ENCODE measurements at regions not wholly inside any gene's neighbourhood (a gene's known extent, or its start where the extent isn't known, plus 50 kb on each side); places are given as distances from the start of the nearest gene placed in this dataset.

DNA sequence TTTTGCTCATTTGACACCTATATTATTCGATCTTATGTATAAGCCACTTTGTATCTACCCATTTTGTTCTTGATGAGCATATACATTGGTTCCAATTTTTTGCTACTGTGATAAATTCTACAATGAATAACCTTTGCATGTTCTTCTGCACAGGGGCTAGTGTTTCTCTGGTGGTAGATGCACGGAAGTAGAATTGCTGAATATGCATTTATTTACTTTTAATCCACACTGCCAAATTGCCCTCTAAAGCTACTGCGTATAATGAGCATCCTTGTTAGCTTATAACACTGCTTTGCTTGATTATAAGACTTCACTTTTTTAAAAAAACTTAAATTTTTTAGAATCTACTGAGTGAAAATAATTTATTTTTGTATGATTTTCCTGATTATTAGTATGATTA, 84.2 kb upstream of the PIAS1 start:
- DNase-seq: no peak
- Histone ChIP-seq H3K9me3 (ENCODE audit: control extremely low read depth in 1 of 5, control insufficient read depth in 4 of 5, insufficient read depth in 2 of 5, low read depth in 1 of 5, low read length in 4 of 5) (no peaks in the 10 kb centered on the region), H3K27me3 (replicated peaks in 2 of 5; ENCODE audit: control insufficient read depth in 4 of 5, insufficient read depth in 5 of 5, low read length in 4 of 5) (no peaks in the 10 kb centered on the region), H3K4me3 (ENCODE audit: control insufficient read depth in 1 of 7, extremely low read depth in 1 of 7, insufficient read depth in 4 of 7, low read depth in 2 of 7, low read length in 6 of 7) (no peak overlapping the region), H3K36me3 (ENCODE audit: control insufficient read depth in 4 of 4, insufficient read depth in 4 of 4, low read length in 3 of 4) (no peaks in the 10 kb centered on the region), H3K27ac (ENCODE audit: insufficient read depth in 1 of 2, low read depth in 1 of 2, low read length in 2 of 2, poor library complexity in 1 of 2, severe bottlenecking in 2 of 2) (no peak overlapping the region), H3K4me1 (ENCODE audit: control extremely low read depth in 1 of 4, control insufficient read depth in 4 of 4, insufficient read depth in 4 of 4, low read length in 3 of 4) (peaks cover 6 to 14% (median 12%) of the 10 kb centered on the region in 4 experiments)
- WGBS (ENCODE audit: insufficient coverage): no CpG with 5 or more reads among the region's 3 CpGs
- CTCF ChIA-PET: no interaction called here
- POLR2A ChIA-PET: no interaction called here

DNA sequence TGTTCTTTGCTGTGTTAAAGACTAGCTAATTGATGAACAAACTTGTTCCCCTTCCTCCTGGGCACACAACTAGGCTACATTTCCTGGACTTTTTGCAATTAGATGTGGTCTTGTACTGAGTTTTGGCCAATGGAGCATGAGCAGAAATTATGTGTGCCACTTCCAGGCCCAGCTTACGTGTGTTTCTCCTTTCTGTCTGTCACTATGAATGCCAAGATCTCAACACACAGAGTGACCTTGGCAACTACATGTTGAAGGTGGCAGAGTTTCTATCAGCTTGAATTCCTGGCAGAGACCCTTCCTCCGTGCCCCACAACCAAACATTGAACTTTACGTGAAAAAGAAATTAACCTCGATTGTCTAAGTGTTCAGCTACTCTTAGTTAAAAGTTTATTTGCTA, 81.7 kb upstream of the PIAS1 start:
- Histone ChIP-seq H3K9me3 (ENCODE audit: control extremely low read depth in 1 of 5, control insufficient read depth in 4 of 5, insufficient read depth in 2 of 5, low read depth in 1 of 5, low read length in 4 of 5) (peaks cover 0 to 4% (median 0%) of the 10 kb centered on the region in 5 experiments), H3K4me3 (ENCODE audit: control insufficient read depth in 1 of 7, extremely low read depth in 1 of 7, insufficient read depth in 4 of 7, low read depth in 2 of 7, low read length in 6 of 7) (no peak overlapping the region), H3K27ac (ENCODE audit: insufficient read depth in 1 of 2, low read depth in 1 of 2, low read length in 2 of 2, poor library complexity in 1 of 2, severe bottlenecking in 2 of 2) (no peak overlapping the region), H3K4me1 (ENCODE audit: control extremely low read depth in 1 of 4, control insufficient read depth in 4 of 4, insufficient read depth in 4 of 4, low read length in 3 of 4) (peaks cover 6 to 14% (median 13%) of the 10 kb centered on the region in 4 experiments), H3K36me3 (ENCODE audit: control insufficient read depth in 4 of 4, insufficient read depth in 4 of 4, low read length in 3 of 4) (no peaks in the 10 kb centered on the region), H3K27me3 (replicated peaks in 2 of 5; ENCODE audit: control insufficient read depth in 4 of 5, insufficient read depth in 5 of 5, low read length in 4 of 5) (no peaks in the 10 kb centered on the region)
- no peak for DNase-seq
- 88% methylated on average over 1 of the region's 4 CpGs for WGBS (ENCODE audit: insufficient coverage)
- POLR2A ChIA-PET: no interaction called here
- CTCF ChIA-PET: no interaction called here

DNA sequence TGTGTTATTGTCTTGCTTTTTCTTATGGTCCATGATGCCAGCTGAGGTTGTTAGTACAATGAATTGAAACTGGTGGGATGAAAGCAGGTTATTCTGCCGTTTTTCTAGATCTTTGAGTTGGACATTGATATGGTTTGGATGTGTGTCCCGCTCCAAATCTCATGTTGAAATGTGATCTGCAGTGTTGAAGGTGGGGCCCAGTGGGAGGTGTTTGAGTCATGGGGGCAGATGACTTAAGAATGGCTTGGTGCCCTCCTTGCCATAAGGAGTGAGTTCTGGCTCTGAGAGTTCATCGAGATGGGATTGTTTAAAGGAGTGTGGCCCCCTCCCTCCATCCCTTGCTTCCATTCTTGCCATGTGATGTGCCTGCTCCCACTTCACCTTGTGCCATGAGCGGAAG, 80.3 kb upstream of the PIAS1 start:
- POLR2A ChIA-PET: no interaction called here
- Histone ChIP-seq H3K9me3 (ENCODE audit: control extremely low read depth in 1 of 5, control insufficient read depth in 4 of 5, insufficient read depth in 2 of 5, low read depth in 1 of 5, low read length in 4 of 5) (peaks cover 0 to 4% (median 0%) of the 10 kb centered on the region in 5 experiments), H3K27ac (ENCODE audit: insufficient read depth in 1 of 2, low read depth in 1 of 2, low read length in 2 of 2, poor library complexity in 1 of 2, severe bottlenecking in 2 of 2) (no peak overlapping the region), H3K27me3 (replicated peaks in 2 of 5; ENCODE audit: control insufficient read depth in 4 of 5, insufficient read depth in 5 of 5, low read length in 4 of 5) (no peaks in the 10 kb centered on the region), H3K36me3 (ENCODE audit: control insufficient read depth in 4 of 4, insufficient read depth in 4 of 4, low read length in 3 of 4) (no peaks in the 10 kb centered on the region), H3K4me3 (ENCODE audit: control insufficient read depth in 1 of 7, extremely low read depth in 1 of 7, insufficient read depth in 4 of 7, low read depth in 2 of 7, low read length in 6 of 7) (no peak overlapping the region), H3K4me1 (ENCODE audit: control extremely low read depth in 1 of 4, control insufficient read depth in 4 of 4, insufficient read depth in 4 of 4, low read length in 3 of 4) (peaks cover 2 to 5% (median 3%) of the 10 kb centered on the region in 4 experiments)
- 100% methylated on average over 4 of the region's 4 CpGs for WGBS (ENCODE audit: insufficient coverage)
- CTCF ChIA-PET: no interaction called here
- no peak for DNase-seq

DNA sequence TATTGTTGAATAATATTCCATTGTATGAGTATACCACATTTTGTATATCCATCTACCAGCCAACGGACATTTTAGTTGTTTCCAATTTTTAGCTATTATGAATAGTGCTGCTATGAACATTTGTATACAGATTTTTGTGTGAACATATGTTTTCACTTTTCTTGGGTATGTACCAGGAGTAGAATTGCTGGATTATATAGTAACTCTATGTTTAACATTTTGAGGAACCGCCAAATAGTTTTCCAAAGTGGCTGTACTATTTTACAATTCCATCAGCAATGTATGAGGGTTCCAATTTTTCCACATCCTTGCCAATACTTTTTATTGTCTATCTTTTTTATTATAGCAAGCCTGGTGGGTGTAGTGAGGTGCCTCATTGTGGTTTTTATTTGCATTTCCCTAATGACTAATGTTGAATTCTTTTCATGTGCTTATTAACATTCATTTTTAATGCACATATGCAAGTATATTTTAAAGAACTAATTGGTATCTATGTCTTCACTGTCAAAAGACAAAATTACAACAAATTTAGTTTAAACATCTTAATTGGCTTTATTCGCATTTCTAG, 77.5 kb upstream of the PIAS1 start:
- POLR2A ChIA-PET: no interaction called here

DNA sequence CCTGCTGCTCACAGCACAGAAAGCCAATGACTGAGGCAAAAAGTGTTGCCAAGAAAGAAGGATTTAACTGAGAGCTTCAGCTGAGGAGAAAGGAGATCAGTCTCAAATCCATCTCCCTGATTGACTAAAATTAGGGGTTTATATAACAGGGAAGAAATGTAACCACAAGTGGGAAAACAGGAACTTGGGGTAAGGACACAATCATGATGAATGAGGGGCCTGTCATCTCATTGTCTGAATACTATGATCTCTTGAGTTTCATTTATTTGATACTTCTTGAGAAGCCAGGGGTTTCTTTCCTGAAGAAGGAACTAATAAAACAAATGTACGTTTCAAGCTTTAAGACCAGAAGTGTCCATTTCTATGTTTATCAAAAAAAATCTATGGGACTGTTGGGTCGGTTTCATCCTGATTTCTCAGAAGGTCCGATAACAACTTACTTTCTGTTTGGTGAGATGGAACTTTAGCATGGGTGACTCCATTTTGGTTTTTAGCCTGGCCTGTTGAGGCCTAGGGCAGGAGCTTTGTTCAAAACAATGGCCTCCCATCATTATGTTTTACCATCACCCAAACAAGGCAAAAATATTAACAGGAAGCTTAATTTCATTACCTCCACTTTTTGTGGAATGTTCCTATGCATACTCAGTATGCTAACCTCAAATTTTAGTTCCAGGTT, 76.6 kb upstream of the PIAS1 start:
- H3K4me1 ChIP-seq (ENCODE audit: control extremely low read depth in 1 of 4, control insufficient read depth in 4 of 4, insufficient read depth in 4 of 4, low read length in 3 of 4): peaks cover 0 to 2% (median 0%) of the 10 kb centered on the region in 4 experiments
- H3K36me3 ChIP-seq (ENCODE audit: control insufficient read depth in 4 of 4, insufficient read depth in 4 of 4, low read length in 3 of 4): no peaks in the 10 kb centered on the region
- H3K27ac ChIP-seq (ENCODE audit: insufficient read depth in 1 of 2, low read depth in 1 of 2, low read length in 2 of 2, poor library complexity in 1 of 2, severe bottlenecking in 2 of 2): no peak overlapping the region
- no peak overlapping the region for H3K4me3 ChIP-seq (ENCODE audit: control insufficient read depth in 1 of 7, extremely low read depth in 1 of 7, insufficient read depth in 4 of 7, low read depth in 2 of 7, low read length in 6 of 7)
- H3K27me3 ChIP-seq (replicated peaks in 2 of 5; ENCODE audit: control insufficient read depth in 4 of 5, insufficient read depth in 5 of 5, low read length in 4 of 5): no peaks in the 10 kb centered on the region
- H3K9me3 ChIP-seq (ENCODE audit: control extremely low read depth in 1 of 5, control insufficient read depth in 4 of 5, insufficient read depth in 2 of 5, low read depth in 1 of 5, low read length in 4 of 5): peaks cover 0 to 4% (median 2%) of the 10 kb centered on the region in 5 experiments
- 95% methylated on average over 3 of the region's 3 CpGs for WGBS (ENCODE audit: insufficient coverage)
- DNase-seq: no peak
- ChIA-PET POLR2A (no interaction called here), CTCF (no interaction called here)

More for the DNA sequence above, 77.5 kb upstream of the PIAS1 start:
- CTCF ChIA-PET: no interaction called here
- no peak overlapping the region for H3K27ac ChIP-seq (ENCODE audit: insufficient read depth in 1 of 2, low read depth in 1 of 2, low read length in 2 of 2, poor library complexity in 1 of 2, severe bottlenecking in 2 of 2)
- DNase-seq: no peak
- no peaks in the 10 kb centered on the region for H3K36me3 ChIP-seq (ENCODE audit: control insufficient read depth in 4 of 4, insufficient read depth in 4 of 4, low read length in 3 of 4)
- H3K9me3 ChIP-seq (ENCODE audit: control extremely low read depth in 1 of 5, control insufficient read depth in 4 of 5, insufficient read depth in 2 of 5, low read depth in 1 of 5, low read length in 4 of 5): peaks cover 0 to 4% (median 2%) of the 10 kb centered on the region in 5 experiments
- peaks cover 0 to 2% (median 0%) of the 10 kb centered on the region in 4 experiments for H3K4me1 ChIP-seq (ENCODE audit: control extremely low read depth in 1 of 4, control insufficient read depth in 4 of 4, insufficient read depth in 4 of 4, low read length in 3 of 4)
- no peaks in the 10 kb centered on the region for H3K27me3 ChIP-seq (replicated peaks in 2 of 5; ENCODE audit: control insufficient read depth in 4 of 5, insufficient read depth in 5 of 5, low read length in 4 of 5)
- no peak overlapping the region for H3K4me3 ChIP-seq (ENCODE audit: control insufficient read depth in 1 of 7, extremely low read depth in 1 of 7, insufficient read depth in 4 of 7, low read depth in 2 of 7, low read length in 6 of 7)
- no CpG with 5 or more reads among the region's 3 CpGs for WGBS (ENCODE audit: insufficient coverage)

DNA sequence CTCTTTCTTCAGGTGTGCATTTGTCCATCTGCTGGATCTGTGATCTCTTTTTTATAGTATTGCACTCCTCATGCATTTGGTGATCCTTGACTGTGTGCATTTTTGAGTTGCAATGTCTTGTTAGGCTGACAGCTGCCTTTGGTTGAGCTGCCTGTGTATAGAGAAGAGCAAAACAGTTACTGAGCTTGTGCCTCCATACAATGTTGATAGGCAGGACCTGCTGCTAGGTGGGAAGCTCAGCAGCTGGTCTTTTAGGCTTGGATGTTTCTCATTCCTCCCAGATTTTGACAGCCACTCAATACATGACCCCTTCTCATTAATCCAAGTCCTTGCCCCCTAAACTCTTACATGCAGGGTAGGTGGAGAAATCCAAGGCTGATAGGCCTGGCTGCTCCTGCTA, 74.8 kb upstream of the PIAS1 start:
- H3K27me3 ChIP-seq (replicated peaks in 2 of 5; ENCODE audit: control insufficient read depth in 4 of 5, insufficient read depth in 5 of 5, low read length in 4 of 5): no peaks in the 10 kb centered on the region
- ChIA-PET POLR2A (no interaction called here), CTCF (no interaction called here)
- H3K36me3 ChIP-seq (ENCODE audit: control insufficient read depth in 4 of 4, insufficient read depth in 4 of 4, low read length in 3 of 4): no peaks in the 10 kb centered on the region
- H3K4me3 ChIP-seq (ENCODE audit: control insufficient read depth in 1 of 7, extremely low read depth in 1 of 7, insufficient read depth in 4 of 7, low read depth in 2 of 7, low read length in 6 of 7): no peak overlapping the region
- peaks cover 0 to 2% (median 0%) of the 10 kb centered on the region in 4 experiments for H3K4me1 ChIP-seq (ENCODE audit: control extremely low read depth in 1 of 4, control insufficient read depth in 4 of 4, insufficient read depth in 4 of 4, low read length in 3 of 4)
- H3K9me3 ChIP-seq (ENCODE audit: control extremely low read depth in 1 of 5, control insufficient read depth in 4 of 5, insufficient read depth in 2 of 5, low read depth in 1 of 5, low read length in 4 of 5): peaks cover 0 to 4% (median 2%) of the 10 kb centered on the region in 5 experiments
- DNase-seq: no peak
- no peak overlapping the region for H3K27ac ChIP-seq (ENCODE audit: insufficient read depth in 1 of 2, low read depth in 1 of 2, low read length in 2 of 2, poor library complexity in 1 of 2, severe bottlenecking in 2 of 2)

DNA sequence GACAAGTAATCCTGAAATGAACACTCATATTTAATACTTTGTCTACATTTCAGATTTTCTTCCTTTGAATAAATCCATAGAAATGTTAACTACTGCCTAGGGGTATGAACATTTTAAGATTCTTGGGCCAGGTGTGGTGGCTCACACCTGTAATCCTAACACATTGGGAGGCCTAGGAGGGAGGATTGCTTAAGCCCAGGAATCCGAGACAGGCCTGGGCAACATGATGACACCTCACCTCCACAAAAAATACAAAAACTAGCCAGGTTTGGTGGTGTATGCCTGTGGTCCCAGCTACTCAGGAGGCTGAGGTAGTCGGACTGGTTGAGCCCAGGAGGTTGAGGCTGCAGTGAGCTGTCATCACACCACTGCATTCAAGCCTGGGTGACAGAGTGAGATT, 73.9 kb upstream of the PIAS1 start:
- CTCF ChIA-PET: interaction anchor here (0.6 kb wide), 1 partner anchor 170 kb away, joined by 3 read pairs; no protein-coding TSS in a partner anchor
- WGBS (ENCODE audit: insufficient coverage): no CpG with 5 or more reads among the region's 2 CpGs

More for the DNA sequence above, 73.9 kb upstream of the PIAS1 start:
- H3K27me3 ChIP-seq (replicated peaks in 2 of 5; ENCODE audit: control insufficient read depth in 4 of 5, insufficient read depth in 5 of 5, low read length in 4 of 5): no peaks in the 10 kb centered on the region
- no peak overlapping the region for H3K27ac ChIP-seq (ENCODE audit: insufficient read depth in 1 of 2, low read depth in 1 of 2, low read length in 2 of 2, poor library complexity in 1 of 2, severe bottlenecking in 2 of 2)
- H3K4me1 ChIP-seq (ENCODE audit: control extremely low read depth in 1 of 4, control insufficient read depth in 4 of 4, insufficient read depth in 4 of 4, low read length in 3 of 4): peaks cover 0 to 2% (median 0%) of the 10 kb centered on the region in 4 experiments
- peaks cover 0 to 4% (median 2%) of the 10 kb centered on the region in 5 experiments for H3K9me3 ChIP-seq (ENCODE audit: control extremely low read depth in 1 of 5, control insufficient read depth in 4 of 5, insufficient read depth in 2 of 5, low read depth in 1 of 5, low read length in 4 of 5)
- no peak overlapping the region for H3K4me3 ChIP-seq (ENCODE audit: control insufficient read depth in 1 of 7, extremely low read depth in 1 of 7, insufficient read depth in 4 of 7, low read depth in 2 of 7, low read length in 6 of 7)
- POLR2A ChIA-PET: interaction anchor here (0.5 to 0.7 kb wide), 2 partner anchors 125 to 196 kb away, joined by 3 to 4 read pairs; no protein-coding TSS in a partner anchor
- DNase-seq: no peak
- no peaks in the 10 kb centered on the region for H3K36me3 ChIP-seq (ENCODE audit: control insufficient read depth in 4 of 4, insufficient read depth in 4 of 4, low read length in 3 of 4)
